ENCODE measurements at regions not wholly inside any gene's neighbourhood (a gene's known extent, or its start where the extent isn't known, plus 50 kb on each side); places are given as distances from the start of the nearest gene placed in this dataset.

GRCh38 chr15:39124553-39125171, 456.2 kb upstream of the THBS1 start:
- no peak overlapping the region for H3K4me3 ChIP-seq
- peak overlapping the region in 4 of 10 donors; percentile 11 to 57 (median 29) for H3K27ac ChIP-seq
- no peaks in the 10 kb centered on the region for H3K9me3 ChIP-seq
- intact Hi-C loops (cut with DNase I): loop anchor here in 3 of 10 donors (5.0 kb wide), 2 partner anchors 448 to 458 kb away; partner anchors contain the start of gene THBS1 (in 2 of the 3)
- peaks cover 3 to 40% (median 23%) of the 10 kb centered on the region in 9 donors for H3K4me1 ChIP-seq
- no peaks in the 10 kb centered on the region for H3K36me3 ChIP-seq
- H3K27me3 ChIP-seq: no peaks in the 10 kb centered on the region
- no peak for TF ChIP-seq CTCF (IDR thresholded peaks at IDR 0.05)
- peak in 7 of 8 donors; percentile 13 to 80 (median 45) for ATAC-seq
- WGBS, 2 donors: 62 to 68% methylated on average over 6 of the region's 6 CpGs
- DNase-seq: no peak

GRCh38 chr15:39125226-39125625, 455.7 kb upstream of the THBS1 start:
- Histone ChIP-seq H3K36me3 (no peaks in the 10 kb centered on the region), H3K27me3 (no peaks in the 10 kb centered on the region), H3K4me1 (peaks cover 3 to 40% (median 23%) of the 10 kb centered on the region in 9 donors), H3K27ac (peak overlapping the region in 3 of 10 donors; percentile 11 to 36 (median 22)), H3K4me3 (no peak overlapping the region), H3K9me3 (no peaks in the 10 kb centered on the region)
- intact Hi-C loops (cut with DNase I): loop anchor here in 3 of 10 donors (5.0 kb wide), 2 partner anchors 447 to 457 kb away; partner anchors contain the start of gene THBS1 (in 2 of the 3)
- ATAC-seq (peak in 2 of 8 donors; percentile 12 to 20), DNase-seq (no peak)
- TF ChIP-seq CTCF (IDR thresholded peaks at IDR 0.05): no peak
- 68 to 78% methylated on average over 2 of the region's 2 CpGs for WGBS, 2 donors

GRCh38 chr15:39125904-39126303, 455.0 kb upstream of the THBS1 start:
- Histone ChIP-seq H3K36me3 (no peaks in the 10 kb centered on the region), H3K4me1 (peaks cover 3 to 40% (median 23%) of the 10 kb centered on the region in 9 donors), H3K4me3 (no peak overlapping the region), H3K27me3 (no peaks in the 10 kb centered on the region), H3K9me3 (no peaks in the 10 kb centered on the region), H3K27ac (no peak overlapping the region)
- 45 to 53% methylated on average over 4 of the region's 4 CpGs for WGBS, 2 donors
- peak; percentile 24 to 66 (median 59) for TF ChIP-seq CTCF (IDR thresholded peaks at IDR 0.05)
- intact Hi-C loops (cut with DNase I): loop anchor here in 3 of 10 donors (5.0 kb wide), 2 partner anchors 446 to 456 kb away; partner anchors contain the start of gene THBS1 (in 2 of the 3)
- ATAC-seq: no peak
- no peak for DNase-seq

- TF ChIP-seq CTCF (IDR thresholded peaks at IDR 0.05): no peak
- DNase-seq (no peak), ATAC-seq (no peak)
- H3K4me3 ChIP-seq: no peak overlapping the region
- WGBS, 2 donors: 43 to 54% methylated on average over 2 of the region's 2 CpGs
- H3K36me3 ChIP-seq: no peaks in the 10 kb centered on the region
- no peaks in the 10 kb centered on the region for H3K27me3 ChIP-seq
- intact Hi-C loops (cut with DNase I): loop anchor here in 3 of 10 donors (5.0 kb wide), 2 partner anchors 445 to 455 kb away; partner anchors contain the start of gene THBS1 (in 2 of the 3)
- peak overlapping the region in 6 of 10 donors; percentile 2 to 71 (median 24) for H3K27ac ChIP-seq
- H3K9me3 ChIP-seq: no peaks in the 10 kb centered on the region
- peaks cover 3 to 40% (median 23%) of the 10 kb centered on the region in 9 donors for H3K4me1 ChIP-seq
Measured at GRCh38 chr15:39127151-39127790, 453.6 kb upstream of the THBS1 start.

Data from heart right ventricle (tissue), 16 donors.